ENCODE measurements at regions not wholly inside any gene's neighbourhood (a gene's known extent, or its start where the extent isn't known, plus 50 kb on each side); places are given as distances from the start of the nearest gene placed in this dataset.

DNA sequence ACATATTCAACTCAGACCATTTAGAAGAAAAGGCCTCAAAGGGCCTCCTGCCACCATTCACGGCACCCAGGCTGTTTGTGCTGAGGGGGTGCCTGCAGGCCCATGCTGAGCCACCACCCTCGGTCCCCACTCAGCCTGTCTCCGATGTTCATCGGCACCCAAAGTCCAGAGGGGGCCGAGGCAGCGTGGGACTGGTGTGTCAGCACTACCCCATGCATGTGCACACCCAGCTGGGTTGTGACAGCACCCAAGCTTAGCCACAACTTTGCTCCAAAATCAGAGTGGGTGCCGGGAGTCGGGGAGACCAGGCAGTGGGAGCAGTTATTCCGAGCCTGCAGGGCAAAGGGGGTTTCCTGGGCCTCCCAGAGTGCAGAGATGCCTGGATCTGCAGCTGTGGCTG, 508.5 kb upstream of the ZNF717 start:
- no peak overlapping the region for H3K56ac ChIP-seq (replicated peaks; ENCODE audit: insufficient read length, low read depth, low read length)
- no peak overlapping the region for H4K8ac ChIP-seq (ENCODE audit: extremely low read depth, insufficient read depth, low read length)
- H3K4me3 ChIP-seq (ENCODE audit: extremely low read depth in 1 of 4, insufficient read depth in 2 of 4, low read depth in 3 of 4, low read length in 4 of 4), result no peak overlapping the region
- no peak overlapping the region for H3K14ac ChIP-seq (ENCODE audit: insufficient read length)
- CTCF ChIA-PET (ENCODE audit: partially characterized antibody), result interaction anchor here (1.2 kb wide), 1 partner anchor 16 kb away, joined by 4 read pairs; no protein-coding TSS in a partner anchor
- H4K91ac ChIP-seq (replicated peaks; ENCODE audit: insufficient read length, low read length), result no peak overlapping the region
- H4K5ac ChIP-seq (ENCODE audit: insufficient read length, low read depth, low read length), result no peak overlapping the region
- H4K20me1 ChIP-seq (replicated peaks in 1 of 2; ENCODE audit: control insufficient read depth in 1 of 2, insufficient read depth in 2 of 2, low read length in 2 of 2), result no peaks in the 10 kb centered on the region
- no peak for TF ChIP-seq SAP30 (IDR thresholded peaks at IDR 0.05; ENCODE audit: insufficient read depth, insufficient replicate concordance, low read length)
- no peak overlapping the region for H2AFZ ChIP-seq (ENCODE audit: low read length)
- no peak overlapping the region for H3K23ac ChIP-seq (ENCODE audit: insufficient read length)
- WGBS, 2 experiments (ENCODE audit: extremely low coverage in 1 of 2, insufficient coverage in 1 of 2, insufficient read length in 1 of 2, insufficient replicate concordance in 2 of 2, low coverage in 1 of 2, low lambda C conversion rate in 2 of 2, missing lambda C conversion rate in 1 of 2), result 90% methylated on average over 9 of the region's 9 CpGs; no CpG with 5 or more reads in 1 of the 2 experiments
- no peaks in the 10 kb centered on the region for H3K9me3 ChIP-seq (ENCODE audit: insufficient read depth in 2 of 2, low read depth in 1 of 2, low read length in 1 of 2)
- no peaks in the 10 kb centered on the region; a peak in 1 of 7 replicates for H3K4me1 ChIP-seq (replicated peaks in 1 of 4; ENCODE audit: control insufficient read depth in 3 of 4, insufficient read depth in 4 of 4, low read length in 3 of 4)
- no peak overlapping the region for H2AK5ac ChIP-seq (ENCODE audit: low read depth, low read length)
- no peak overlapping the region for H3K18ac ChIP-seq (ENCODE audit: extremely low read depth, low read length)
- H3K79me1 ChIP-seq (ENCODE audit: low read depth, low read length), result no peaks in the 10 kb centered on the region
- no peak overlapping the region for H2BK20ac ChIP-seq (ENCODE audit: low read length)
- H3K23me2 ChIP-seq (ENCODE audit: low read depth, low read length), result no peaks in the 10 kb centered on the region; the same call in 1 of the 2 replicates
- no peak overlapping the region for H3K4ac ChIP-seq (replicated peaks; ENCODE audit: insufficient read length, low read depth, low read length)
- no peak overlapping the region for H2BK5ac ChIP-seq (ENCODE audit: low read depth, low read length)
- H3K36me3 ChIP-seq (ENCODE audit: control insufficient read depth in 2 of 4, insufficient read depth in 4 of 4, low read length in 3 of 4), result no peaks in the 10 kb centered on the region
- FAIRE-seq, result no peak
- H3K27ac ChIP-seq (ENCODE audit: low read depth, low read length), result no peak overlapping the region
- H2BK15ac ChIP-seq (ENCODE audit: low read length), result no peak overlapping the region
- no peak for DNase-seq (ENCODE audit: low read depth in 1 of 2, low spot score in 2 of 2)
- H2BK12ac ChIP-seq (ENCODE audit: low read depth, low read length), result no peak overlapping the region
- H3K27me3 ChIP-seq (replicated peaks in 1 of 4; ENCODE audit: control insufficient read depth in 3 of 4, extremely low read depth in 1 of 4, insufficient read depth in 3 of 4, low read length in 3 of 4), result no peaks in the 10 kb centered on the region
- POLR2A ChIA-PET (ENCODE audit: partially characterized antibody), result no interaction called here
- H3K4me2 ChIP-seq (ENCODE audit: insufficient read depth in 1 of 2, low read depth in 2 of 2, low read length in 2 of 2), result no peak overlapping the region
- H3K79me2 ChIP-seq (ENCODE audit: control insufficient read depth in 1 of 2, insufficient read depth in 2 of 2, low read length in 2 of 2), result no peaks in the 10 kb centered on the region
- H2BK120ac ChIP-seq (replicated peaks; ENCODE audit: low read depth, low read length), result no peak overlapping the region
- no peak overlapping the region for H3K9ac ChIP-seq (replicated peaks in 1 of 4; ENCODE audit: extremely low read depth in 1 of 4, low read depth in 3 of 4, low read length in 3 of 4)

Measured in H1 (cell line).